H9 (cell line): ENCODE measurements at regions not wholly inside any gene's neighbourhood (a gene's known extent, or its start where the extent isn't known, plus 50 kb on each side); places are given as distances from the start of the nearest gene placed in this dataset.

Experiments
- DNase-seq: peaks from one replicate; pipeline ENCODE4 v3.0.0-alpha.2; 2017
- H2AFZ ChIP-seq: one replicate; pipeline ENCODE4 v1.6.1; 2013; ENCODE audit warnings: mild to moderate bottlenecking, low read length, control low read depth, moderate library complexity
- H2AK5ac ChIP-seq: 2 replicates; pipeline ENCODE4 v1.6.1; 2013; ENCODE audit warnings: low read length, control low read depth, mixed read lengths; ENCODE audit not compliant: insufficient read length
- H2BK120ac ChIP-seq: one replicate; pipeline ENCODE4 v1.6.1; 2013; ENCODE audit warnings: low read depth, mild to moderate bottlenecking, low read length, control low read depth, inconsistent platforms; ENCODE audit not compliant: poor library complexity, severe bottlenecking
- H2BK12ac ChIP-seq: 2 replicates; pipeline ENCODE4 v1.6.1; 2013; ENCODE audit warnings: low read length, control low read depth, mixed read lengths, low read depth; ENCODE audit not compliant: insufficient read length
- H2BK15ac ChIP-seq: 2 replicates; pipeline ENCODE4 v1.6.1; 2013; ENCODE audit warnings: low read depth, low read length, control low read depth
- H2BK20ac ChIP-seq: one replicate; pipeline ENCODE4 v1.6.1; 2013; ENCODE audit warnings: low read depth, mild to moderate bottlenecking, low read length, control low read depth, inconsistent platforms; ENCODE audit not compliant: poor library complexity, severe bottlenecking
- H2BK5ac ChIP-seq: 2 replicates; pipeline ENCODE4 v1.6.1; 2013; ENCODE audit warnings: low read length, control low read depth, mixed read lengths; ENCODE audit not compliant: insufficient read length
- H3K14ac ChIP-seq: 2 replicates; pipeline ENCODE4 v1.6.1; 2013; ENCODE audit warnings: low read length, control low read depth; ENCODE audit not compliant: insufficient read depth
- H3K18ac ChIP-seq: 2 replicates; pipeline ENCODE4 v1.6.1; 2013; ENCODE audit warnings: low read depth, mild to moderate bottlenecking, mixed read lengths, low read length, control low read depth; ENCODE audit not compliant: insufficient read length
- H3K23ac ChIP-seq: 2 replicates; pipeline ENCODE4 v1.6.1; 2013; ENCODE audit warnings: low read length, control low read depth, mixed read lengths, low read depth; ENCODE audit not compliant: insufficient read length
- H3K23me2 ChIP-seq: 2 replicates; pipeline ENCODE4 v1.6.1; 2013; ENCODE audit warnings: low read depth, mild to moderate bottlenecking, mixed read lengths, low read length, control low read depth; ENCODE audit not compliant: insufficient read length, poor library complexity, severe bottlenecking
- H3K27ac ChIP-seq: 2 replicates; pipeline ENCODE4 v1.5.1; 2013; ENCODE audit warnings: low read length, control low read depth, mixed read lengths, low read depth; ENCODE audit not compliant: insufficient read length
- H3K27me3 ChIP-seq: 2 replicates; pipeline ENCODE4 v1.6.1; 2013; ENCODE audit warnings: low read length, control low read depth, inconsistent platforms; ENCODE audit not compliant: insufficient read depth
- H3K4ac ChIP-seq: 2 replicates; pipeline ENCODE4 v1.6.1; 2013; ENCODE audit warnings: low read depth, mild to moderate bottlenecking, control low read depth, inconsistent platforms, low read length, moderate library complexity
- H3K4me1 ChIP-seq: 2 replicates; pipeline ENCODE4 v1.6.1; 2013; ENCODE audit warnings: low read length, control low read depth, inconsistent platforms; ENCODE audit not compliant: insufficient read depth
- H3K4me2 ChIP-seq: 2 replicates; pipeline ENCODE4 v1.6.1; 2013; ENCODE audit warnings: low read length, control low read depth, mixed read lengths; ENCODE audit not compliant: insufficient read length, insufficient read depth
- H3K56ac ChIP-seq: 2 replicates; pipeline ENCODE4 v1.6.1; 2013; ENCODE audit warnings: low read depth, mild to moderate bottlenecking, mixed read lengths, low read length, control low read depth; ENCODE audit not compliant: insufficient read length
- H3K79me1 ChIP-seq: 2 replicates; pipeline ENCODE4 v1.6.1; 2013; ENCODE audit warnings: low read depth, mild to moderate bottlenecking, moderate library complexity, low read length, control low read depth, inconsistent platforms; ENCODE audit not compliant: insufficient read depth, poor library complexity, severe bottlenecking
- H3K79me2 ChIP-seq: 2 replicates; pipeline ENCODE4 v1.6.1; 2013; ENCODE audit warnings: low read length, control low read depth, inconsistent platforms; ENCODE audit not compliant: insufficient read depth
- H3K9ac ChIP-seq: 2 replicates; pipeline ENCODE4 v1.6.1; 2013; ENCODE audit warnings: low read length, control low read depth, mixed read lengths; ENCODE audit not compliant: insufficient read length; ENCODE audit errors: extremely low read depth
- H3K9me3 ChIP-seq: one replicate; pipeline ENCODE4 v1.6.1; 2013; ENCODE audit warnings: low read depth, low read length, inconsistent platforms; ENCODE audit not compliant: control insufficient read depth
- H3T11ph ChIP-seq: one replicate; pipeline ENCODE4 v1.6.1; 2013; ENCODE audit warnings: mild to moderate bottlenecking, low read length, control low read depth, inconsistent platforms
- H4K20me1 ChIP-seq: one replicate; pipeline ENCODE4 v1.6.1; 2013; ENCODE audit not compliant: control insufficient read depth, insufficient read length, insufficient read depth
- H4K5ac ChIP-seq: 2 replicates; pipeline ENCODE4 v1.6.1; 2013; ENCODE audit warnings: low read depth, mild to moderate bottlenecking, mixed read lengths, low read length, control low read depth; ENCODE audit not compliant: insufficient read length
- H4K8ac ChIP-seq: replicated peaks from 2 replicates; pipeline ENCODE4 v1.6.1; 2013; ENCODE audit warnings: low read length, control low read depth, mixed read lengths, low read depth; ENCODE audit not compliant: insufficient read length
- H4K91ac ChIP-seq: 2 replicates; pipeline ENCODE4 v1.6.1; 2013; ENCODE audit warnings: low read depth, mild to moderate bottlenecking, moderate library complexity, mixed read lengths, low read length, control low read depth; ENCODE audit not compliant: insufficient read length
- H3K27ac Mint-ChIP-seq, 3 experiments: 2 replicates in 2 of 3; 3 replicates in 1 of 3; pipeline ENCODE4 v1.8.0; 2020 to 2021; ENCODE audit warnings: mixed read lengths in 3 of 3, mild to moderate bottlenecking in 1 of 3, moderate library complexity in 1 of 3
- H3K27me3 Mint-ChIP-seq: 2 replicates; pipeline ENCODE4 v1.8.0; 2021; ENCODE audit warnings: low read depth, mild to moderate bottlenecking, moderate library complexity, mixed read lengths
- H3K36me3 Mint-ChIP-seq, 3 experiments: 2 replicates in 2 of 3; 3 replicates in 1 of 3; pipeline ENCODE4 v1.8.0; 2020 to 2021; ENCODE audit warnings: low read depth in 3 of 3, mixed read lengths in 3 of 3; ENCODE audit not compliant: insufficient read depth in 1 of 3
- H3K4me1 Mint-ChIP-seq, 2 experiments: 2 replicates each; pipeline ENCODE4 v1.8.0; 2020; ENCODE audit warnings: mixed read lengths in 2 of 2
- H3K4me3 Mint-ChIP-seq, 2 experiments: 2 replicates in 1 of 2; 3 replicates in 1 of 2; pipeline ENCODE4 v1.8.0; 2020 to 2021; ENCODE audit warnings: mild to moderate bottlenecking in 2 of 2, mixed read lengths in 2 of 2, moderate library complexity in 1 of 2
- H3K9me3 Mint-ChIP-seq, 2 experiments: 2 replicates in 1 of 2; 3 replicates in 1 of 2; pipeline ENCODE4 v1.8.0; 2020; ENCODE audit warnings: mild to moderate bottlenecking in 2 of 2, mixed read lengths in 2 of 2, moderate library complexity in 1 of 2
- CTCF ChIP-seq: fragments of 200-600 bp; sonication (generic); conservative IDR thresholded peaks from 3 replicates; pipeline ENCODE4 v1.8.0; 2021; ENCODE audit warnings: antibody characterized with exemption, mild to moderate bottlenecking
- whole genome bisulfite sequencing: extraction: QIAGEN DNeasy Blood & Tissue Kit; methylation state at CpG from one replicate; pipeline ENCODE4 v1.1.7; 2013; ENCODE audit warnings: missing lambda C conversion rate, low lambda C conversion rate, mixed read lengths; ENCODE audit not compliant: insufficient read length; ENCODE audit errors: extremely low coverage; 5-methylcytosine and 5-hydroxymethylcytosine counted together

DNA sequence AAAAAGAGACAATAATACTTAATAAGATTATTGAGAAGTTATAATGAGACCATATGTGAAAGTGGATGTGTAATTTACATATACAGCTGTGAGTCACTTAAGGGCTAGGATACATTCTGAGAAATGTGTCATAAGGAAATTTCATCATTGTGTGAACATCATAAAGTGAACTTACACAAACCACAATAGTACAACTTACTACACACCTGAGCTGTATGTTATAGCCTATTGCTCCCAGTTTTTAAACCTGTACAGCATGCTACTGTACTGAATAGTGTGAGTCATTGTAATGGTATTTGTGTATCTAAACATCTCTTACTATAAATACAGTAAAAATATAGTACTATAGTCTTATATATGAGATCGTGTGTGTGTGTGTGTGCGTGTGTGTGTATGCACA lies 1420.3 kb upstream of the PIK3C3 start:
- H3K4me1 Mint-ChIP-seq: peaks cover 0 to 6% of the 10 kb centered on the region in 2 experiments; a peak in 2 of 4 replicates
- Histone ChIP-seq H2BK12ac (no peak overlapping the region), H3K4me1 (no peaks in the 10 kb centered on the region), H4K5ac (no peak overlapping the region), H3K79me2 (no peaks in the 10 kb centered on the region), H3K56ac (no peak overlapping the region), H4K20me1 (no peaks in the 10 kb centered on the region), H3K4ac (no peak overlapping the region), H3K9me3 (no peaks in the 10 kb centered on the region), H2AK5ac (no peak overlapping the region), H3K27me3 (no peaks in the 10 kb centered on the region), H3K27ac (no peak overlapping the region), H2BK20ac (no peak overlapping the region), H3K18ac (no peak overlapping the region), H3T11ph (no peak overlapping the region), H2BK5ac (no peak overlapping the region), H3K79me1 (no peaks in the 10 kb centered on the region), H3K23me2 (no peaks in the 10 kb centered on the region), H3K23ac (no peak overlapping the region), H2AFZ (no peak overlapping the region), H4K8ac (no peak overlapping the region), H3K14ac (no peak overlapping the region), H4K91ac (no peak overlapping the region), H3K9ac (no peak overlapping the region), H2BK120ac (no peak overlapping the region), H2BK15ac (no peak overlapping the region), H3K4me2 (no peak overlapping the region)
- H3K27ac Mint-ChIP-seq: no peak overlapping the region
- no peaks in the 10 kb centered on the region for H3K27me3 Mint-ChIP-seq
- DNase-seq: no peak
- no peaks in the 10 kb centered on the region for H3K36me3 Mint-ChIP-seq
- H3K4me3 Mint-ChIP-seq: no peak overlapping the region
- no peak for TF ChIP-seq CTCF
- no peaks in the 10 kb centered on the region for H3K9me3 Mint-ChIP-seq
- WGBS: no CpG with 5 or more reads among the region's 2 CpGs
